ENCODE measurements at regions not wholly inside any gene's neighbourhood (a gene's known extent, or its start where the extent isn't known, plus 50 kb on each side); places are given as distances from the start of the nearest gene placed in this dataset.

DNA sequence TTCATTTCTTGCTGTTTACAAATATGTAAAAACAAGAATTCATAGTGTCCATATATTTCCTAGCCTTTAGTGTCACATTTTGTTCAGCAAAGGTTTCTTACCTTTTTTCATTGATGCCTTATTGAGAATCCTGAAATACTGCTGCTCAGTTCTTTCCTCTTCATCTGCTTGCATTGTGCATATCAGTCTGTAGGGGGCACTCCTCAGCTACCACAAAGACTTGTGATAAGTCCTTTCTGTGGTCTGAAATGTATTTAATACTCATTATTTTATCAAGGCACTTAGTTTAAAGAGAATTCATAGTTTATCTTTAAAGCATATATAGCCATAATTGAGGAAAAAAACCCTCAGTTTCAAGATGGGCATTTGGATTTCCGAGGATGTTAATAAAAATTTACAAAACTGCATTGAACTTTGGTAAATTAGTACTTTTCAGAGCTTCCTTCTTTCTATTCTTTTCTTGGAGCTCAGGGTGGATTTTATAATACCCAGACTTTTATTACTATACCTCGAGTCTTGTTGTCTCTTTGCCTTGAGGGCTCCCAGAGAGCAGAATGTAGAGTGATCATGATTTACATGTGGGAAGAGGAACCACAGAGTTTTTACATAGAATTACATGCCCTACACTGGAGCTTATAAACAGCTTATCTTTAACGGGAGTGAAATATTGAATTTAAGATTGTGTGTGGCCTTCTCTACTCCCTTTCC is 570.1 kb downstream of the PLCL1 start:
- H3K27ac Mint-ChIP-seq = no peak overlapping the region
- no peaks in the 10 kb centered on the region for H3K36me3 Mint-ChIP-seq

DNA sequence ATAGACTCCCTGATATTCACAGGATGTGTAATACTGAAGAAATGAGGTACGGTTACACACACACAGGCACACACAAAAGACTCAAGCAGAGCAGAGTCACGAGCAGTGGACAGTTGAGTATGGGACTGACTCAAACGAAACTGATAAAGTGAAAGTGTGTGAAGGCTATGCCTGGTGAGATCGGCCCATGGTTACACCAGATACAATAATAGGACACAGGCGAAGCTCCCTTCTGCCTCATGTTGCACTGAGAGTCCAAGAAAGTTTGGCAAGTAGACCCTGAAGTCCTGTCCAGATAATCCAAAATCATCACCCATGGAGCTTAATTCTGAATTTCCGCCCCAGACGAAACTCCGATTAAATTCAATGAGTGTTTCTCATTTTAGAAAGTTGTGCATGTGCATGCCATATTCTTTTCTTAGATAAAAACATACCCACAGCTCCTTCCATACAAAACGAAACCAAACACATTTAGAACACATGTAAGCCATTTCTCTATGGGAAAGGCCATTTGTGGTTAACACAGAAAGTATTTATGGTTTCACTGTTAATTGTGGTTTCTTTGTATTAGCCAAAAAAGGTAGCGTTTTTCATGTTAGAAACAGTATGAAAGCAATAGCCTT is 567.6 kb downstream of the PLCL1 start:
- Mint-ChIP-seq H3K9me3 (no peaks in the 10 kb centered on the region), H3K4me1 (peaks cover 9% of the 10 kb centered on the region), H3K4me3 (peak overlapping the region; percentile 50), H3K36me3 (no peaks in the 10 kb centered on the region), H3K27ac (no peak overlapping the region), H3K27me3 (peaks cover 41% of the 10 kb centered on the region)
- DNase-seq (no peak), ATAC-seq (ENCODE audit: low read depth) (no peak)
- POLR2A ChIA-PET = no interaction called here

More for the DNA sequence above, 570.1 kb downstream of the PLCL1 start:
- H3K9me3 Mint-ChIP-seq = no peaks in the 10 kb centered on the region
- no peak overlapping the region for H3K4me3 Mint-ChIP-seq
- DNase-seq (no peak), ATAC-seq (ENCODE audit: low read depth) (no peak)
- H3K27me3 Mint-ChIP-seq = peaks cover 37% of the 10 kb centered on the region
- peaks cover 10% of the 10 kb centered on the region for H3K4me1 Mint-ChIP-seq
- POLR2A ChIA-PET = no interaction called here

DNA sequence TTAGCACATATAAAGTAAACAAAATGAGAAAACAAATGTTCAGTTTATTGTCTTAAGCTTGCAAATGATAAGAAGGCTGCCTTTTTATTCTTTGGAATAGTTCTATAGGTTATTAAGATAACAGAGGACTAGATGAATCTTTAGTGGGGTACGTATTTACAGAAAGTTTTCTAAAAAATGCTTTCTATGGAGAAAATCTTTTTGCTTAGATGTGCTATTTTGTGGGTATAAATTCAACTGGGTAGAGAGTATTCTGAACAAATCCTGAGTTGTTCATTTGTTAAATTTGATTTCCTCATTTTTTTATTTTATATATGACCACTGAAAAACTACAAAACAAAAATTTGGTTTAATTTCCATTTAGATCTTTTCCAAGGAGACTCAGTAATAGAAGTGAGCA is 566.9 kb downstream of the PLCL1 start:
- DNase-seq (no peak), ATAC-seq (ENCODE audit: low read depth) (no peak)
- no peaks in the 10 kb centered on the region for H3K36me3 Mint-ChIP-seq
- no peak overlapping the region for H3K27ac Mint-ChIP-seq
- no peaks in the 10 kb centered on the region for H3K9me3 Mint-ChIP-seq
- no peak overlapping the region for H3K4me3 Mint-ChIP-seq
- POLR2A ChIA-PET = no interaction called here
- peaks cover 39% of the 10 kb centered on the region for H3K27me3 Mint-ChIP-seq
- H3K4me1 Mint-ChIP-seq = peaks cover 9% of the 10 kb centered on the region

DNA sequence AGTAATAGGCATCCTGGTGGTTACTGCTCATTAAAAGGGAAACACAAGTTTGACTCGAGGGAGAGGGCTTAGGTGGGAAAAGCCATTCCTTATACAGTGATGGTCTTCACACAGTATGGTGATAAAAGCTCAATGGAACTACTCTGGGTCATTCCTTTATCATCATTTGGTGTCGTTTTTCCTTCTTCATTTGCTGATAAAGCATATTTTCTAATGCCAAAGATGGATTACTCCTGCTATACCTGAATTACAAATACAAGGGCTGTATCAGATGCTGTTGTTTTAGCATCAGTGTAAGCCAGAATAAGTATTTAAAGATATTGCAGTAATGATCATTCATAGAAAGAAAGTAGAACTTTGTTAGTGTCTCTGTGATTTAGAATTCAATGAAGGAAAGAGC is 563.7 kb downstream of the PLCL1 start:
- POLR2A ChIA-PET = no interaction called here
- Mint-ChIP-seq H3K27ac (no peak overlapping the region), H3K4me1 (peaks cover 9% of the 10 kb centered on the region), H3K36me3 (no peaks in the 10 kb centered on the region), H3K9me3 (no peaks in the 10 kb centered on the region), H3K27me3 (peaks cover 29% of the 10 kb centered on the region), H3K4me3 (no peak overlapping the region)
- no peak for ATAC-seq (ENCODE audit: low read depth)
- no peak for DNase-seq

DNA sequence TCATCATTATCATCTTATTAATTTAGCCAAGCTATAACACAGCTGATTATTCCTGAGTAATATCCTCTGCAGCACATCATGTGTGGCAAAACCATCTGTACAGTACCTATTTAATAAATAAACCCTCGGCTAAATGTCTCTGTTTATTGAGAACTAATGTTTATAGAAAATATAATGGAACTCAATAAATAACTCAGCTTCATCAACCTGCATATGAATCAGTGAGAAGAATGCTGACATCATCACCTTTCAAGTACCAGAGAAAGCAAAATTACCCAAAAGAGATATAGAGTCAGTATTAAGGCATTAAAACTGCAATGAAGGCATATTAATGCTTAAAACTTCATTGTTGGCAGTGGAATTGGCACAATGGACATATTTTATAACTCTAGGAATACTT is 558.3 kb downstream of the PLCL1 start:
- no peaks in the 10 kb centered on the region for H3K4me1 Mint-ChIP-seq
- ATAC-seq (ENCODE audit: low read depth) (no peak), DNase-seq (no peak)
- no peak overlapping the region for H3K4me3 Mint-ChIP-seq
- POLR2A ChIA-PET = no interaction called here
- no peak overlapping the region for H3K27ac Mint-ChIP-seq
- H3K36me3 Mint-ChIP-seq = no peaks in the 10 kb centered on the region
- no peaks in the 10 kb centered on the region for H3K9me3 Mint-ChIP-seq
- peaks cover 20% of the 10 kb centered on the region for H3K27me3 Mint-ChIP-seq

DNA sequence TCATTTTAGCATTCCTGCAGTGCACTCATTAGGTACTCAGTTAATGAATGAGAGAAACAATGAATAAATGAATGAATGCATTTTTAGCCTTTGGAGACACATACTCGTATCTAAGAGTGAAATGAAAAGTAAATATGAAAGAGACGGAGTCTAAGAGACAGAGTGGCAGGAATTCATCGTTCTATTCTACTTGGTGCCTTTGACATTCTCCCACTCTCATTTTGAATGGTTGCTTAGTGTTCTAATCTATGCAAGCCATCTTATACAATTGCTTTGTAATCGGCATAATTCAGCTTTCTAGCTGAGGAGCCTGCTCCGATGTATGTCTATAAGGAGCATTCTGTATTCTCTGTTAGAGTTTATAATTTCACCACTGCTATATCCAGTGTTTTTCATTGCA is 554.9 kb downstream of the PLCL1 start:
- no peaks in the 10 kb centered on the region for H3K9me3 Mint-ChIP-seq
- no peaks in the 10 kb centered on the region for H3K36me3 Mint-ChIP-seq
- ATAC-seq (ENCODE audit: low read depth) (no peak), DNase-seq (no peak)
- H3K27ac Mint-ChIP-seq = no peak overlapping the region
- POLR2A ChIA-PET = no interaction called here
- peaks cover 26% of the 10 kb centered on the region for H3K27me3 Mint-ChIP-seq
- H3K4me1 Mint-ChIP-seq = no peaks in the 10 kb centered on the region
- no peak overlapping the region for H3K4me3 Mint-ChIP-seq

DNA sequence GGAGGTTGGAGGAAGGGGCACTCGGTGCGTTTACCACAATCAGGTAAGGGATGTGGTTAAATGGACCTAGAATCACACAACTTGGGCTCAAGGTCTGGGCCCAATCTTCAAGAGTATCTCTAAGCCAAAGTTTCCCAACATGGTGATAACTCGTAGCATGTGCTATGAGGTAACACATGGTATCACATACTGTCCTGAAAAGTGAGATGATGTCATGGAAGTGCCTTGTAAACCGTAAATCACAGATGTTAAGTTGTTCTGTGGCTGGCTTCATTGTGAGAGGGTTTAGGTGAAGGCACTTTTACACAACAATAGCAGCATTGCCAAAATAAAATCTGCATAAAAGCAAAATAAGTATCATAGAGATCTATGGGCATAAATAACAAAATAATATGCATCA is 551.8 kb downstream of the PLCL1 start:
- H3K4me3 Mint-ChIP-seq = no peak overlapping the region
- H3K4me1 Mint-ChIP-seq = no peaks in the 10 kb centered on the region
- no peaks in the 10 kb centered on the region for H3K36me3 Mint-ChIP-seq
- peaks cover 33% of the 10 kb centered on the region for H3K27me3 Mint-ChIP-seq
- no peaks in the 10 kb centered on the region for H3K9me3 Mint-ChIP-seq
- DNase-seq (no peak), ATAC-seq (ENCODE audit: low read depth) (no peak)
- H3K27ac Mint-ChIP-seq = no peak overlapping the region
- POLR2A ChIA-PET = no interaction called here

DNA sequence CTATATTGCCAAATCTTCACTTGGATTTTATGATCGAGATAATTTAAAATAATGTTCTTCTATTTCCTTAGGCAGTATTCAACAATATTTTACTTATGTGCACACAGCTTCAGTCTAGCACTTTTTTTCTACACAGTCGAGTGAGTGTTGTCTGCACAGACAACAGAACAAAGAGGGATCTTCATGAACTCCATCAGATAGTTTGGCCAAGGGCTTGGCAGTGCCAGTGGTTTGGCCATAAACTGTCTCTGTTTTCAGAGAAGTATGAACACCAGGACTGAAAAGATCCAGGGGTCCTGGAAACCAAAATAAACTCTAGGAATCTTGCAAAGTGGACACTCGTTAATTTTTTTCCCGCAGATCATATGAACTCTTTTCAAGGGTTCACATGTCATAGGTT is 547.3 kb downstream of the PLCL1 start:
- ATAC-seq (ENCODE audit: low read depth) (no peak), DNase-seq (no peak)
- H3K4me3 Mint-ChIP-seq = no peak overlapping the region
- H3K4me1 Mint-ChIP-seq = no peaks in the 10 kb centered on the region
- H3K27me3 Mint-ChIP-seq = peaks cover 24% of the 10 kb centered on the region
- no peaks in the 10 kb centered on the region for H3K36me3 Mint-ChIP-seq
- no peaks in the 10 kb centered on the region for H3K9me3 Mint-ChIP-seq
- H3K27ac Mint-ChIP-seq = no peak overlapping the region
- POLR2A ChIA-PET = no interaction called here

DNA sequence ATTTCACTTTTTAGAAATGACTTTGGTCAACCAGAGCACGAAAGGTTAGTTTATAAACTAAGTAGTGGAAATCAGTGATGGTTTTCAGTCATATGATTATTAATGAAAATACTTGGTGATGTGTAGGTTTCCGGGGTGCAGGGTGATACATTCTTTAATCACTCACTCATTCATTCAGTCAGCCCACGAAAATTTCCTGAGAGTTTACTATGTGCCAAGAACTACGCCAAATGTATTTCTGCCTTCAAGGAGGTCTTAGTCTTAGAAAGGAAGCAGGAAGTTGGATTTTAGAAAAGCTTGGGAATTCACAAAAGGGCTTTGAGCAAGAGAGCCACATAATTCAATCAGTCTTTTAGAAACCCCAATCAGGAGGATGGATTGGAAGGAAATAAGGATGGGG is 543.6 kb downstream of the PLCL1 start:
- DNase-seq = no peak
- Mint-ChIP-seq H3K27me3 (peaks cover 48% of the 10 kb centered on the region), H3K27ac (no peak overlapping the region), H3K4me1 (peaks cover 1% of the 10 kb centered on the region), H3K4me3 (no peak overlapping the region), H3K36me3 (no peaks in the 10 kb centered on the region), H3K9me3 (no peaks in the 10 kb centered on the region)
- no peak for ATAC-seq (ENCODE audit: low read depth)
- POLR2A ChIA-PET = no interaction called here

DNA sequence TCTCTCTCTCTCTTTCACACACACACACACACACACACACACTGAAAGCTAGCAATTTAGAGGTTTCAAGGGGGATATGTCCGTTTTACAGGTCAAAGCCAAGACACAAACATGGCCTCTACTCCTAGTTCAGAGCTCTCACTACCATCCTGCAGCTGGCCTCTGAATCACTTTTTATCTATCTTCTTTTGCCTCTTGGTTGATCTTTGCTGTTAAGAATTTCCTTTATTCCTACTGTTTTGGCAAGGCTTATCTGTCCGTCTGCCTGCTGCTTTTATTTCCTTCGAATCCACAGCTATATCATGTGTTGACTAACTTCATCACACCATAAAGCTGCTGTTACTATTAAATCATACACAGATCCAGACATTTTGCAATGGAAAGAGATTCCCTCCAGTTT is 543.0 kb downstream of the PLCL1 start:
- no peak for DNase-seq
- H3K27ac Mint-ChIP-seq = no peak overlapping the region
- H3K4me3 Mint-ChIP-seq = no peak overlapping the region
- no peaks in the 10 kb centered on the region for H3K9me3 Mint-ChIP-seq
- ATAC-seq (ENCODE audit: low read depth) = no peak
- peaks cover 1% of the 10 kb centered on the region for H3K4me1 Mint-ChIP-seq
- H3K36me3 Mint-ChIP-seq = no peaks in the 10 kb centered on the region
- H3K27me3 Mint-ChIP-seq = peaks cover 45% of the 10 kb centered on the region
- POLR2A ChIA-PET = no interaction called here

DNA sequence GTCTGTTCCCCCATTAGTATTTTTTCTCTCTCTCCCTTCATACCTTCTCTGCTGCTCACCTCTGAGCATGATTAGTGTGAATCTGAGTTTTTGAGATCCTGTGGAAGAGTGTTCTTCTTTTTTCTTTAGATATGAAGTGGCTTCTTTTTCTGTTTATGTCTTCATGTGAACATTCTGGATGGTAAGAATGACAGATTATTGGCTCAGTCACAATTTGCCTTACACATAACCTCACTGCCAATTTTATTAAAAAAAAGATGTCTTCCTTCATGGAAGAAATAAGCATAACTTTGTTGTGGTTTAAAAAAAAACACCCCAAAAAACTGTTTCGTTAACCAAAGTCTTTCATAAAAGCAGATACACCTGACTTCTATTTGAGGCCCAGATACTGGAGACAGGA is 539.1 kb downstream of the PLCL1 start:
- no peak overlapping the region for H3K4me3 Mint-ChIP-seq
- peaks cover 42% of the 10 kb centered on the region for H3K27me3 Mint-ChIP-seq
- no peak overlapping the region for H3K27ac Mint-ChIP-seq
- peaks cover 1% of the 10 kb centered on the region for H3K4me1 Mint-ChIP-seq
- no peaks in the 10 kb centered on the region for H3K36me3 Mint-ChIP-seq
- ATAC-seq (ENCODE audit: low read depth) (no peak), DNase-seq (no peak)
- no peaks in the 10 kb centered on the region for H3K9me3 Mint-ChIP-seq
- POLR2A ChIA-PET = no interaction called here

DNA sequence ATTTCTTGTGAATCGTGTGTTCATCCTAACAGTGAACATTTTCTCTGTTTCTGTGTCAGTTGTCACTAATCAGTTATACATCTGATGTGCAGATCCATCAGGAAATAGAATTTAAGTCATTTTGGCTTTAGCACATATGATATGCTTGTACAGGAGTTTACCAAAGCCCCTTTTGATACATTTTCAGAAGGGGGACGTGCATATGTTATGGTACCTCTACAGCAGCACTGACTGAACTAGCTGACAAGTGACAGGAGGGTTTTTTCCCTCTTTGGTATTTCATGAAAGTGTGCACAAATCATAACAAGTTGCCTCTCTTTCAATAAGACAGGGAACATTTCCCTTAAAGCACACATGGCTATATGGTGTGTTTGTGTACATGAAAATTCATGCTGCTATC is 536.5 kb downstream of the PLCL1 start:
- H3K4me1 Mint-ChIP-seq = peaks cover 1% of the 10 kb centered on the region
- H3K27ac Mint-ChIP-seq = no peak overlapping the region
- H3K4me3 Mint-ChIP-seq = no peak overlapping the region
- no peaks in the 10 kb centered on the region for H3K36me3 Mint-ChIP-seq
- peaks cover 53% of the 10 kb centered on the region for H3K27me3 Mint-ChIP-seq
- DNase-seq = no peak
- H3K9me3 Mint-ChIP-seq = no peaks in the 10 kb centered on the region
- POLR2A ChIA-PET = no interaction called here
- ATAC-seq (ENCODE audit: low read depth) = no peak

DNA sequence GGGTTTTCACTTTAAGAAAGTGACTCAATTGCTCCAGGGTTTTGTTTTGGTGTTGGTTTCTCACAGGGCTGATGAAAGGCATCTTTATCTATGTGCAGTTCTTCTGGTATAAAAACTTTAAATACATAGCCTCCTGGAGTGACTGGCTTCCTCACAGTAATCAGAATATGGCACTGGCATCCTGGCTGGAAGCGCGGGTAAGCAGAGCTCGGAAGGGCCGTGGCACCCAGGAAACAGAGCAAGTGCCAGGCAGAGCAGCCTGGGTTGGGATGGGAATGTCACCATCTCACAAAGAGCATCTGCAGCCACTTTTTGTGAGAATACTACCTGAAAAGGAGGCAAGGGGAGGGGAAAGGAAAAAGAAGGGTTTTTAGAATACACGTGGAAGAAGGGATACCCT is 534.7 kb downstream of the PLCL1 start:
- H3K9me3 Mint-ChIP-seq = no peaks in the 10 kb centered on the region
- POLR2A ChIA-PET = no interaction called here
- H3K4me3 Mint-ChIP-seq = no peak overlapping the region
- H3K27ac Mint-ChIP-seq = no peak overlapping the region
- ATAC-seq (ENCODE audit: low read depth) = no peak
- no peaks in the 10 kb centered on the region for H3K36me3 Mint-ChIP-seq
- peaks cover 1% of the 10 kb centered on the region for H3K4me1 Mint-ChIP-seq
- no peak for DNase-seq
- H3K27me3 Mint-ChIP-seq = peaks cover 45% of the 10 kb centered on the region

DNA sequence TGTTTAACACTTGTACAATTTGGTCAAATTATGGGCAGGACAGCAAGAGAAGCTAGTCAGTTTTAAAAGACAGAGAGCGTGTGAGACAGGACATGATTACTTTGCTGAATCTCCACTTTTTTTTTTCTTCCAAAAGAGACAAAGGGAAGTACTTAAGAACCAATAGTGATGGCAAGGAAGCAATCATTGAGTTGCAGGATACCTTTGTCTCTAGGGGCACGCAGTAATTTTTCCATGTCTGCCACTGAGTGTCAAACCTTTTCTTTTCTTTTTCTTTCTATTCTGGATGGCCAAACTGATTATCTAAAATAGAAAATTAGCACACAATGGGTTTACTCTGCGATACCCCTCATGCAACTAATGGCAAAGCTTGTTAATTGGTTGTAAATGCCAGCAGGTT is 533.0 kb downstream of the PLCL1 start:
- Mint-ChIP-seq H3K4me1 (no peaks in the 10 kb centered on the region), H3K4me3 (no peak overlapping the region), H3K27me3 (peaks cover 47% of the 10 kb centered on the region), H3K9me3 (no peaks in the 10 kb centered on the region), H3K27ac (no peak overlapping the region), H3K36me3 (no peaks in the 10 kb centered on the region)
- DNase-seq (no peak), ATAC-seq (ENCODE audit: low read depth) (no peak)
- POLR2A ChIA-PET = no interaction called here

Data from activated naive CD8-positive, alpha-beta T cell treated with anti-CD3 and anti-CD28 coated beads, Interleukin-2, amount 10 ng/mL, durations not matched to agents 7 days and 5 days (primary cell).